ENCODE measurements at regions not wholly inside any gene's neighbourhood (a gene's known extent, or its start where the extent isn't known, plus 50 kb on each side); places are given as distances from the start of the nearest gene placed in this dataset.
"Not testable (repeated sequence)": the region's sequence is repeated elsewhere in the genome, so short reads cannot be mapped to it uniquely, and the experiment has no call there.

GRCh38 chr6:57799703-57800479 lies 482.5 kb downstream of the PRIM2 start:
- not testable (repeated sequence) for H3K27ac ChIP-seq (ENCODE audit: low read depth, low read length); H4K20me1 ChIP-seq (ENCODE audit: insufficient read depth, low read length); DNase-seq (ENCODE audit: insufficient read length, low spot score, missing footprints); H3K27me3 ChIP-seq (ENCODE audit: insufficient read depth, low read length); H3K36me3 ChIP-seq (ENCODE audit: insufficient read depth, low read length); H3K79me2 ChIP-seq (ENCODE audit: insufficient read depth, low read length); H3K9me3 ChIP-seq (ENCODE audit: low read depth, low read length); H2AFZ ChIP-seq (ENCODE audit: low read length); H3K4me1 ChIP-seq (ENCODE audit: insufficient read depth, low read length)
- Histone ChIP-seq H3K4me3 (ENCODE audit: insufficient read depth, low read length) (peak overlapping the region; percentile 66), H3K4me2 (ENCODE audit: insufficient read depth, low read length) (peak overlapping the region; percentile 71)

DNA sequence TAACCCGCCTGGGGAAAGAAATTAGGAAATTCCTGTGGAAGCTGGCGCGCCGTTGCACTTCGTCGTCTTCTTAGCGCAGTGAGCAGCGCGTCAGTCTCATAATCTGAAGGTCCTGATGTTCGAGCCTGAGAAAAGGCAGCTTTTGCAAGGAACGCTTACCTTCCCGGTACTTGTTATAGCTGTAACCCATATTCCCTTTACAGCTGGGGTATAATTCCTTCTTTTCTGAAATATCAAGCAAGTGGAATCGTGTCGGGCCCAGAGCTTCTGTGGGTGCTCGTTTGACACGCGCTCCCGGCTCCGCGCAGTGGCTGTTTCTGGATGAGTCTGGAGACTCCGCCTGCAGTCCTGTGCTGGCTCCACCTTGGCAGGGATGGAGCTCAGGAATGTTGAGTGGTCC lies 491.2 kb downstream of the PRIM2 start:
- H3K27me3 ChIP-seq (ENCODE audit: insufficient read depth, low read length); H3K9me3 ChIP-seq (ENCODE audit: low read depth, low read length); H3K27ac ChIP-seq (ENCODE audit: low read depth, low read length); H3K36me3 ChIP-seq (ENCODE audit: insufficient read depth, low read length); H3K79me2 ChIP-seq (ENCODE audit: insufficient read depth, low read length); H3K4me1 ChIP-seq (ENCODE audit: insufficient read depth, low read length); H4K20me1 ChIP-seq (ENCODE audit: insufficient read depth, low read length); H2AFZ ChIP-seq (ENCODE audit: low read length): not testable (repeated sequence)
- Histone ChIP-seq H3K4me3 (ENCODE audit: insufficient read depth, low read length) (peak overlapping the region; percentile 25), H3K4me2 (ENCODE audit: insufficient read depth, low read length) (peak overlapping the region; percentile 32)
- peak; percentile 43 for DNase-seq (ENCODE audit: insufficient read length, low spot score, missing footprints)

DNA sequence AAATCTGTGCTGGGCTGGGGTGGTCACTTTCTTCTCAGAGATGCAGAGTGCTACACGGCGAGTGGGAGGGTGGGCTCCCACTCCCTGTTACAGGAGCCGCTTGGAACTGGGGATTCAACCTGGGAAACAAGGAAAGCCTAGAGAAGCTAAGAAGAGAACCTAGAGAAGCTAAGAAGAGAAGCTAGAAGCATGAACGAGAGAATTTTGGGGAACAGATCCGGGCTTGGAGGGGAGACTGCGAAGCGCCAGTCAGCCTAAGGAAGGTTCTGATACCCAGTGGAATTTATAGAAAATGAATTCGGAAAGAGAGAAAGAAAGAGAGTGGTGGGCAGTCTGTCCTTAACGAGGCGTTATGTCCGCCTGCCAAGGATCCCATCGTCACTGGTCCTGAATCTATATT lies 492.0 kb downstream of the PRIM2 start:
- H3K9me3 ChIP-seq (ENCODE audit: low read depth, low read length); H4K20me1 ChIP-seq (ENCODE audit: insufficient read depth, low read length); H3K4me1 ChIP-seq (ENCODE audit: insufficient read depth, low read length); H3K79me2 ChIP-seq (ENCODE audit: insufficient read depth, low read length); H3K27me3 ChIP-seq (ENCODE audit: insufficient read depth, low read length); H2AFZ ChIP-seq (ENCODE audit: low read length); H3K4me2 ChIP-seq (ENCODE audit: insufficient read depth, low read length); H3K27ac ChIP-seq (ENCODE audit: low read depth, low read length); H3K36me3 ChIP-seq (ENCODE audit: insufficient read depth, low read length); DNase-seq (ENCODE audit: insufficient read length, low spot score, missing footprints); H3K4me3 ChIP-seq (ENCODE audit: insufficient read depth, low read length): not testable (repeated sequence)

DNA sequence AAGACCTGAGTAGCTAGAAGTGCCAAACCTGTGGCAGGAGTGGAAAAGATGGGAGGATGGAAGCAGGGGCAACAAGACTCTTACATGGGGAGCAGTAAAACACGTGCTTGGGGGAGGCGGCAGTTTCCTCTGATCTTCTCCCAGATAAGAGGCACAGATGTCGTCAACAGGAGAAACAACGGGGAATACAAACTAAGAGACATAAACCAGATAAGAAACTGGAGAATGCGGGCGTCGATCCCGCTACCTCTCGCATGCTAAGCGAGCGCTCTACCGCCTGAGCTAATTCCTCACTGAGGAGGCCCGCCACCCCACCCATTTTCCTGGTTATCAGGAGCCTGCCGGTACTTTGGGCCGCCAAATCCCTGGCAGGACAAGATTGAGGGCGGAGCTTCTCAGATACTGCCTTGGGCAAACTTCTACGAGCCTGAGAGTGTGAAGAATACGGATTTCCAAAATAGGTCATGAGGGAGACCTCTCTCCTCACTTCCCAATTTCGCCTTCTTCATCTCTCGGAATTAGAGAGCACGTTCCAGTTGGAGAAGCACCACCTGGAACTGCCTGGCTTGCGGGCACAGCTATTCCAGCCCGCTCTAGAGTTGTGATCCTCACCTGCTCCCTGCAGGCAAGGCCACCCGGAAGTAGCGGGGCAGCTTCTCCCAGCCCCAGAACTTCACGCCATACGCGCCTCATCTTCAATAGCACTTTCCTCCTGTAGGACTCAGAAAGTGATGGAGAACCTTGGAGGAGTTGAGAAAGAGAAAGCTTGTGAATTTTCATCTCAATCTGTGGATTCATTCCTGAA lies 496.0 kb downstream of the PRIM2 start:
- not testable (repeated sequence) for DNase-seq (ENCODE audit: insufficient read length, low spot score, missing footprints); H3K27me3 ChIP-seq (ENCODE audit: insufficient read depth, low read length); H3K27ac ChIP-seq (ENCODE audit: low read depth, low read length); H2AFZ ChIP-seq (ENCODE audit: low read length); H3K4me1 ChIP-seq (ENCODE audit: insufficient read depth, low read length); H4K20me1 ChIP-seq (ENCODE audit: insufficient read depth, low read length); H3K79me2 ChIP-seq (ENCODE audit: insufficient read depth, low read length); H3K9me3 ChIP-seq (ENCODE audit: low read depth, low read length); H3K36me3 ChIP-seq (ENCODE audit: insufficient read depth, low read length)
- peak overlapping the region; percentile 57 for H3K4me3 ChIP-seq (ENCODE audit: insufficient read depth, low read length)
- H3K4me2 ChIP-seq (ENCODE audit: insufficient read depth, low read length) = peak overlapping the region; percentile 58

GRCh38 chr6:57815826-57816225 lies 498.4 kb downstream of the PRIM2 start:
- not testable (repeated sequence) for H2AFZ ChIP-seq (ENCODE audit: low read length); H3K27me3 ChIP-seq (ENCODE audit: insufficient read depth, low read length); H3K36me3 ChIP-seq (ENCODE audit: insufficient read depth, low read length); H3K79me2 ChIP-seq (ENCODE audit: insufficient read depth, low read length); H4K20me1 ChIP-seq (ENCODE audit: insufficient read depth, low read length); DNase-seq (ENCODE audit: insufficient read length, low spot score, missing footprints); H3K27ac ChIP-seq (ENCODE audit: low read depth, low read length); H3K4me1 ChIP-seq (ENCODE audit: insufficient read depth, low read length); H3K9me3 ChIP-seq (ENCODE audit: low read depth, low read length); H3K4me3 ChIP-seq (ENCODE audit: insufficient read depth, low read length); H3K4me2 ChIP-seq (ENCODE audit: insufficient read depth, low read length)

DNA sequence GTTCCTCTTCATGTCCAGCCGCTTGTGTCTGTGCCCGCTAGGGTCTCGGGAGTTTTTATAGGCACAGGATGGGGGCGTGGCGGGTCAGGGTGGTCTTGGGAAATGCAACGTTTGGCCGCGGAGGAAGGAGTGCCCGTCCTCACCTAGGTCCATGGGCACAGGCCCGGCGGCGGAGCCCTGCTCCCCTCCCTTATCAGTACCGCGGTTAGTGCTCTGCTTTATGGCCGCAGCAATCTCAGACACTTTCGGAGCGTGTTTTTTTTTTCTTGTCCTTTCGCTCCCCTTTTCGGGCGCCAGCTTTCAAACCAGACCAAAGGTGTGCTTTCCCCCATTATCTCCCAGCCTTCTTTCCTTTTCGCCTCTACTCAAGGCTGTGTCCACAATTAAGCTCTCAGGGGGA lies 503.9 kb downstream of the PRIM2 start:
- H4K20me1 ChIP-seq (ENCODE audit: insufficient read depth, low read length); H2AFZ ChIP-seq (ENCODE audit: low read length); DNase-seq (ENCODE audit: insufficient read length, low spot score, missing footprints); H3K4me2 ChIP-seq (ENCODE audit: insufficient read depth, low read length); H3K27ac ChIP-seq (ENCODE audit: low read depth, low read length); H3K36me3 ChIP-seq (ENCODE audit: insufficient read depth, low read length); H3K9me3 ChIP-seq (ENCODE audit: low read depth, low read length); H3K4me3 ChIP-seq (ENCODE audit: insufficient read depth, low read length); H3K27me3 ChIP-seq (ENCODE audit: insufficient read depth, low read length); H3K4me1 ChIP-seq (ENCODE audit: insufficient read depth, low read length); H3K79me2 ChIP-seq (ENCODE audit: insufficient read depth, low read length): not testable (repeated sequence)

- DNase-seq (ENCODE audit: insufficient read length, low spot score, missing footprints); H2AFZ ChIP-seq (ENCODE audit: low read length); H3K79me2 ChIP-seq (ENCODE audit: insufficient read depth, low read length); H3K9me3 ChIP-seq (ENCODE audit: low read depth, low read length); H3K27me3 ChIP-seq (ENCODE audit: insufficient read depth, low read length); H3K4me1 ChIP-seq (ENCODE audit: insufficient read depth, low read length); H3K27ac ChIP-seq (ENCODE audit: low read depth, low read length); H3K4me3 ChIP-seq (ENCODE audit: insufficient read depth, low read length); H3K36me3 ChIP-seq (ENCODE audit: insufficient read depth, low read length); H4K20me1 ChIP-seq (ENCODE audit: insufficient read depth, low read length): not testable (repeated sequence)
- H3K4me2 ChIP-seq (ENCODE audit: insufficient read depth, low read length) = peak overlapping the region; percentile 36
Measured at GRCh38 chr6:57822448-57822847, 505.0 kb downstream of the PRIM2 start.

Measured in osteoblast (primary cell).